ENCODE measurements at regions not wholly inside any gene's neighbourhood (a gene's known extent, or its start where the extent isn't known, plus 50 kb on each side); places are given as distances from the start of the nearest gene placed in this dataset.
A peak's percentile ranks its signal among the peaks of the same experiment; 100 is the strongest.

- peaks cover 6% of the 10 kb centered on the region for H3K4me1 ChIP-seq (ENCODE audit: insufficient read depth, low read length, poor library complexity, severe bottlenecking)
- BruUV-seq (replicated peaks): no TSS peak
- TF ChIP-seq, protein P1, sequence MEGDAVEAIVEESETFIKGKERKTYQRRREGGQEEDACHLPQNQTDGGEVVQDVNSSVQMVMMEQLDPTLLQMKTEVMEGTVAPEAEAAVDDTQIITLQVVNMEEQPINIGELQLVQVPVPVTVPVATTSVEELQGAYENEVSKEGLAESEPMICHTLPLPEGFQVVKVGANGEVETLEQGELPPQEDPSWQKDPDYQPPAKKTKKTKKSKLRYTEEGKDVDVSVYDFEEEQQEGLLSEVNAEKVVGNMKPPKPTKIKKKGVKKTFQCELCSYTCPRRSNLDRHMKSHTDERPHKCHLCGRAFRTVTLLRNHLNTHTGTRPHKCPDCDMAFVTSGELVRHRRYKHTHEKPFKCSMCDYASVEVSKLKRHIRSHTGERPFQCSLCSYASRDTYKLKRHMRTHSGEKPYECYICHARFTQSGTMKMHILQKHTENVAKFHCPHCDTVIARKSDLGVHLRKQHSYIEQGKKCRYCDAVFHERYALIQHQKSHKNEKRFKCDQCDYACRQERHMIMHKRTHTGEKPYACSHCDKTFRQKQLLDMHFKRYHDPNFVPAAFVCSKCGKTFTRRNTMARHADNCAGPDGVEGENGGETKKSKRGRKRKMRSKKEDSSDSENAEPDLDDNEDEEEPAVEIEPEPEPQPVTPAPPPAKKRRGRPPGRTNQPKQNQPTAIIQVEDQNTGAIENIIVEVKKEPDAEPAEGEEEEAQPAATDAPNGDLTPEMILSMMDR (conservative IDR thresholded peaks at IDR 0.05; ENCODE audit: low read depth, low read length): no peak
- no peak for TF ChIP-seq EZH2 (IDR thresholded peaks at IDR 0.05; ENCODE audit: borderline replicate concordance, low read depth, low read length, poor library complexity, severe bottlenecking)
- ChIA-PET POLR2A (ENCODE audit: low non-redundant PET) (no interaction called here), CTCF (no interaction called here)
- H3K27ac ChIP-seq (ENCODE audit: low read depth, low read length, poor library complexity, severe bottlenecking): peak overlapping the region; percentile 74
- H3K4me3 ChIP-seq (ENCODE audit: low read depth, low read length, poor library complexity, severe bottlenecking): peak overlapping the region; percentile 53
- H3K36me3 ChIP-seq (ENCODE audit: insufficient read depth, low read length, poor library complexity, severe bottlenecking): no peaks in the 10 kb centered on the region
- intact Hi-C loops (cut with micrococcal nuclease; ENCODE audit: unreplicated experiment): loop anchor here (5.0 kb wide), 1 partner anchor 56 kb away; no protein-coding TSS in a partner anchor
- H3K27me3 ChIP-seq (replicated peaks; ENCODE audit: insufficient read depth, low read depth, low read length, poor library complexity): no peaks in the 10 kb centered on the region
- no peaks in the 10 kb centered on the region for H3K9me3 ChIP-seq (ENCODE audit: low read depth, low read length, poor library complexity, severe bottlenecking)
- no peak for DNase-seq (ENCODE audit: low spot score)
Observed at GRCh38 chr21:16536140-16536539, 806.4 kb downstream of the USP25 start.

GRCh38 chr21:16536643-16537434 is 807.1 kb downstream of the USP25 start:
- H3K36me3 ChIP-seq (ENCODE audit: insufficient read depth, low read length, poor library complexity, severe bottlenecking): no peaks in the 10 kb centered on the region
- peak overlapping the region; percentile 74 for H3K27ac ChIP-seq (ENCODE audit: low read depth, low read length, poor library complexity, severe bottlenecking)
- H3K27me3 ChIP-seq (replicated peaks; ENCODE audit: insufficient read depth, low read depth, low read length, poor library complexity): no peaks in the 10 kb centered on the region
- ChIA-PET POLR2A (ENCODE audit: low non-redundant PET) (interaction anchor here (0.7 kb wide), 1 partner anchor 369 kb away, joined by 8 read pairs; no protein-coding TSS in a partner anchor), CTCF (no interaction called here)
- intact Hi-C loops (cut with micrococcal nuclease; ENCODE audit: unreplicated experiment): loop anchor here (5.0 kb wide), 1 partner anchor 55 kb away; no protein-coding TSS in a partner anchor
- TF ChIP-seq, protein P1 (conservative IDR thresholded peaks at IDR 0.05; ENCODE audit: low read depth, low read length): no peak
- no peak for TF ChIP-seq EZH2 (IDR thresholded peaks at IDR 0.05; ENCODE audit: borderline replicate concordance, low read depth, low read length, poor library complexity, severe bottlenecking)
- peaks cover 6% of the 10 kb centered on the region for H3K4me1 ChIP-seq (ENCODE audit: insufficient read depth, low read length, poor library complexity, severe bottlenecking)
- BruUV-seq (replicated peaks): no TSS peak
- peak overlapping the region; percentile 53 for H3K4me3 ChIP-seq (ENCODE audit: low read depth, low read length, poor library complexity, severe bottlenecking)
- no peaks in the 10 kb centered on the region for H3K9me3 ChIP-seq (ENCODE audit: low read depth, low read length, poor library complexity, severe bottlenecking)
- peak; percentile 20 for DNase-seq (ENCODE audit: low spot score)

- no TSS peak for BruUV-seq (replicated peaks)
- TF ChIP-seq, protein P1 (conservative IDR thresholded peaks at IDR 0.05; ENCODE audit: low read depth, low read length): no peak
- TF ChIP-seq EZH2 (IDR thresholded peaks at IDR 0.05; ENCODE audit: borderline replicate concordance, low read depth, low read length, poor library complexity, severe bottlenecking): no peak
- Histone ChIP-seq H3K4me3 (ENCODE audit: low read depth, low read length, poor library complexity, severe bottlenecking) (peak overlapping the region; percentile 53), H3K36me3 (ENCODE audit: insufficient read depth, low read length, poor library complexity, severe bottlenecking) (no peaks in the 10 kb centered on the region), H3K4me1 (ENCODE audit: insufficient read depth, low read length, poor library complexity, severe bottlenecking) (peaks cover 6% of the 10 kb centered on the region), H3K27ac (ENCODE audit: low read depth, low read length, poor library complexity, severe bottlenecking) (peak overlapping the region; percentile 74), H3K9me3 (ENCODE audit: low read depth, low read length, poor library complexity, severe bottlenecking) (no peaks in the 10 kb centered on the region), H3K27me3 (replicated peaks; ENCODE audit: insufficient read depth, low read depth, low read length, poor library complexity) (no peaks in the 10 kb centered on the region)
- ChIA-PET CTCF (no interaction called here), POLR2A (ENCODE audit: low non-redundant PET) (interaction anchor here (0.7 kb wide), 1 partner anchor 370 kb away, joined by 8 read pairs; no protein-coding TSS in a partner anchor)
- intact Hi-C loops (cut with micrococcal nuclease; ENCODE audit: unreplicated experiment): loop anchor here (5.0 kb wide), 1 partner anchor 55 kb away; no protein-coding TSS in a partner anchor
- no peak for DNase-seq (ENCODE audit: low spot score)
Observed at GRCh38 chr21:16537501-16537900, 807.7 kb downstream of the USP25 start.

Measured in A673 (cell line).